Heart right ventricle (tissue), 16 donors: ENCODE measurements at regions not wholly inside any gene's neighbourhood (a gene's known extent, or its start where the extent isn't known, plus 50 kb on each side); places are given as distances from the start of the nearest gene placed in this dataset.

ENCODE experiments used
- ATAC-seq, 8 donors: fragments of 200-7000 bp; cut with Tn5 transposase; one replicate each; pipeline ENCODE4 v1.9.1; 2020; ENCODE audit warnings: mild to moderate bottlenecking in 8 of 8, moderate library complexity in 8 of 8, moderate number of reproducible peaks in 1 of 8
- DNase-seq, 2 donors: peaks; one replicate each; pipeline ENCODE4 v3.0.0-alpha.2; 2020
- H3K27ac ChIP-seq, 10 donors: fragments of 200-600 bp; sonication (generic) in 2 of 10; one replicate each; pipeline versions ENCODE4 v1.5.0 to v1.8.0; 2020 to 2022; ENCODE audit warnings: mild to moderate bottlenecking in 3 of 10
- H3K27me3 ChIP-seq, 7 donors: fragments of 200-600 bp; one replicate each; pipeline ENCODE4 v1.8.0; 2021 to 2022; ENCODE audit warnings: mild to moderate bottlenecking in 2 of 7
- H3K36me3 ChIP-seq, 9 donors: fragments of 200-600 bp; sonication (generic) in 1 of 9; one replicate each; pipeline versions ENCODE4 v1.5.0 to v1.8.0; 2020 to 2022; ENCODE audit warnings: mild to moderate bottlenecking in 2 of 9
- H3K4me1 ChIP-seq, 9 donors: fragments of 200-600 bp; sonication (generic) in 1 of 9; one replicate each; pipeline versions ENCODE4 v1.5.0 to v1.8.0; 2020 to 2022; ENCODE audit warnings: mild to moderate bottlenecking in 4 of 9
- H3K4me3 ChIP-seq, 10 donors: fragments of 200-600 bp; sonication (generic) in 2 of 10; one replicate each; pipeline versions ENCODE4 v1.5.0 to v1.8.0; 2020 to 2022; ENCODE audit warnings: mild to moderate bottlenecking in 7 of 10, moderate library complexity in 2 of 10
- H3K9me3 ChIP-seq, 11 donors: fragments of 200-600 bp in 10 of 11; sonication (generic) in 2 of 11; one replicate each; pipeline versions ENCODE4 v1.5.0 to v1.8.0; 2013 to 2022; ENCODE audit warnings: mild to moderate bottlenecking in 2 of 11, control low read depth in 1 of 11, moderate library complexity in 1 of 11
- CTCF ChIP-seq, 9 donors: fragments of 200-600 bp; sonication (generic) in 2 of 9; IDR thresholded peaks; one replicate each; pipeline versions ENCODE4 v1.5.0 to v1.8.0; 2021 to 2022; ENCODE audit warnings: antibody characterized with exemption in 9 of 9, mild to moderate bottlenecking in 5 of 9, moderate library complexity in 1 of 9
- WGBS, 2 donors: extraction: QIAGEN DNeasy Blood & Tissue Kit; methylation state at CpG; one replicate each; pipeline ENCODE4 v1.1.7; 2013; ENCODE audit warnings: inconsistent platforms in 1 of 2; 5-methylcytosine and 5-hydroxymethylcytosine counted together
- intact Hi-C, 10 donors: fragments of 100-400 bp; cut with DNase I; formaldehyde crosslinking; loops; one replicate each; pipeline versions ENCODE4 v1.11.1 to v1.14.2; 2022
- donor health status: Arrhythmogenic right ventricular cardiomyopathy.
- donor health status: ischemic (EF 13 %, LVEDD 7.1; RV severe dilation, severe dysfunction).
- donor health status: healthy with polysubstance abuse.
- donor health status: DM: no; HTN: yes; CAD: no.
- donor health status: DM: no; HTN: no; CAD: no.
- donor health status: ischemic (EF 25% LVEDD 6.9; RV normal size, moderate dysfunction).
- donor health status: ischemic (EF 25% LVEDD 5.7; RV mildly dilated, moderate dysfunction).
- donor health status: healthy.
- donor health status: DM: yes; HTN: yes; CAD: no.
- donor health status: Ischemic cardiomyopathy.
- donor health status: ischemic (EF 35%, LVEDD 5.7; RV mildly dilated, moderate dysfunction).
- donor health status: nonischemic (EF 11% LVEDD 7.7; RV severe dilation, severe dysfunction).
- donor health status: DM: yes; HTN: yes; CAD: no.
- donor health status: PGD.
- donor health status: ischemic (EF 29% LVEDD 5.4; RV normal size, mild dysfunction).
- donor health status: nonischemic (EF 23%, LVEDD 6.1; RV moderate dilation, normal function).

- H3K4me1 ChIP-seq, result no peaks in the 10 kb centered on the region
- intact Hi-C loops, result no loop called here
- WGBS, 2 donors, result 72 to 73% methylated on average over 2 of the region's 2 CpGs
- no peak overlapping the region for H3K4me3 ChIP-seq
- no peak overlapping the region for H3K27ac ChIP-seq
- H3K9me3 ChIP-seq, result no peaks in the 10 kb centered on the region
- peak in 5 of 8 donors; percentile 27 to 78 (median 42) for ATAC-seq
- no peaks in the 10 kb centered on the region for H3K36me3 ChIP-seq
- no peaks in the 10 kb centered on the region for H3K27me3 ChIP-seq
- peak; percentile 40 to 57 for DNase-seq
- no peak for TF ChIP-seq CTCF (IDR thresholded peaks at IDR 0.05)
Observed at GRCh38 chr2:145123606-145124005, 603.7 kb upstream of the ZEB2 start.

GRCh38 chr2:145119225-145119624 is 599.3 kb upstream of the ZEB2 start:
- H3K4me1 ChIP-seq, result peaks cover 0 to 4% (median 0%) of the 10 kb centered on the region in 9 donors
- no peak overlapping the region for H3K27ac ChIP-seq
- H3K27me3 ChIP-seq, result no peaks in the 10 kb centered on the region
- H3K4me3 ChIP-seq, result no peak overlapping the region
- ATAC-seq (no peak), DNase-seq (no peak)
- no peaks in the 10 kb centered on the region for H3K9me3 ChIP-seq
- 91 to 92% methylated on average over 1 of the region's 1 CpG for WGBS, 2 donors
- no peak for TF ChIP-seq CTCF (IDR thresholded peaks at IDR 0.05)
- intact Hi-C loops, result no loop called here
- H3K36me3 ChIP-seq, result no peaks in the 10 kb centered on the region

DNA sequence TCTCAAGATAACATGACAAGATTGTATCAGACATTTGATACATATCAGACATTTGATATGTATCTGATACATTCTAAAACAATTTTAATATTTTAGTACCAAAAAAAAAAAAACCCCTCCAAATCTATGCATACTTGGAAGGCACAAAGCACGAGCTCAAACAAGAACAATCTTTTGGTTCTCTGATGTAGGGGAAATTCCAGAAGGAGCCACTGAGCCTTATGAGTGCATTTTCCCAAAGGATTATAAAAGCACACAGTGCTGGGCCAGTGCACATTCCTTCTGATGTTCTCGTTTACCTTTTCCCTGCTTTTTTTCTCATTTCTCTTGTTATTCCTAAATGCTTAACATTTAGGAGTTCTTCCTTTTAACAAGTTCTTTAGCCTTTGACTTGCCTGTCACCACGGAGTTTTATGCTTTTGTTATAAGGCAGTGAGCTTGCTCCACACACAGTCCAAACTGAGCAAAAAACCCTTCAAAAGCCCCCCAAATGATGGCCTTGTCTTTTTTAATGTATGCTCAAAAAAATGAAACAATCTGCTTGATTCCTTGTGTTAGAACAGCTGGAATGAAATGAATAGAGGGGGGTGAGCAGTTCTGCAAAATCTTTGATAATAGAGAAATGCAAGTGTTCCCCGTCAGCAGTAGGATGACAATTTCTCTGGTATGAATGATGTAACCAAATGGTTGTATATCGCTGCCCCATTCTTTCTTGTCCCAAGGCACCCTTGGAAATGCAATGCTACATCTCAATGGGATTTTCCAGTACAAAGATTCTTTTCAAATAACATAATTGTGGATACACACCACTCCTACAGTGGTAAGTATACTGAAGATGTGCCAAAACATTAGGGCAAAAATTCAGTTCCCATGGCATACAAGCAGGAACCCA is 597.2 kb upstream of the ZEB2 start:
- ATAC-seq (peak in 1 of 8 donors; percentile 16), DNase-seq (no peak)
- Histone ChIP-seq H3K27ac (no peak overlapping the region), H3K4me3 (no peak overlapping the region), H3K4me1 (peaks cover 0 to 5% (median 0%) of the 10 kb centered on the region in 9 donors), H3K9me3 (no peaks in the 10 kb centered on the region), H3K36me3 (no peaks in the 10 kb centered on the region), H3K27me3 (no peaks in the 10 kb centered on the region)
- 57 to 65% methylated on average over 5 of the region's 5 CpGs for WGBS, 2 donors
- intact Hi-C loops, result no loop called here
- no peak for TF ChIP-seq CTCF (IDR thresholded peaks at IDR 0.05)

DNA sequence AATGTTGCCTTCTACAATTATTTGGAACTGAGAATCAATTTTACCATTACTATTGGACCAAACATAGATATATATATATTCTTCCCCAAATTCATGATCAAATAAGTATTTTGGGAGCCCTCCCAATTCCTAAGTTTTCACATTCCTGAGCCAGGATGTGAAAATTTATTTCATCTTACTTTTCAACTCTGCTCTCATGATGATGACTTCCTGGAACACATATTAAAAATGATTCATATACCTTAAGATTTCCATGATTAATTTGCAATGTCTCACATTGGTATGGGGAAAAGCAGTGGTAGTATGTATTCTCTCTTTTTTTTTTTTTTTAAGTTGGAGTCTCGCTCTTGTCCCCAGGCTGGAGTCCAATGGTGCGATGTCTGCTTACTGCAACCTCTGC is 596.1 kb upstream of the ZEB2 start:
- H3K4me3 ChIP-seq, result no peak overlapping the region
- no peak for TF ChIP-seq CTCF (IDR thresholded peaks at IDR 0.05)
- DNase-seq (no peak), ATAC-seq (no peak)
- 94 to 97% methylated on average over 2 of the region's 2 CpGs for WGBS, 2 donors
- H3K9me3 ChIP-seq, result peaks cover 0 to 3% (median 0%) of the 10 kb centered on the region in 11 donors
- peaks cover 0 to 5% (median 0%) of the 10 kb centered on the region in 9 donors for H3K4me1 ChIP-seq
- H3K27ac ChIP-seq, result no peak overlapping the region
- intact Hi-C loops, result no loop called here
- H3K27me3 ChIP-seq, result no peaks in the 10 kb centered on the region
- no peaks in the 10 kb centered on the region for H3K36me3 ChIP-seq
